Mammary epithelial cell (primary cell): ENCODE measurements at regions not wholly inside any gene's neighbourhood (a gene's known extent, or its start where the extent isn't known, plus 50 kb on each side); places are given as distances from the start of the nearest gene placed in this dataset.

Source experiments
- EZH2 ChIP-seq: IDR thresholded peaks from 2 replicates; pipeline ENCODE4 v1.6.1; 2012; ENCODE audit warnings: low read length, inconsistent platforms, borderline replicate concordance
- TF ChIP-seq, protein P1 (sequence below), 2 donors: IDR thresholded peaks in 1 of 2; conservative IDR thresholded peaks in 1 of 2; 2 replicates each; pipeline ENCODE4 v1.5.1; 2011 to 2012; ENCODE audit warnings: inconsistent platforms in 2 of 2, low read length in 2 of 2, mild to moderate bottlenecking in 2 of 2, control low read depth in 1 of 2, low read depth in 1 of 2; ENCODE audit not compliant: insufficient read depth in 1 of 2; ENCODE audit errors: extremely low read depth in 1 of 2

DNA sequence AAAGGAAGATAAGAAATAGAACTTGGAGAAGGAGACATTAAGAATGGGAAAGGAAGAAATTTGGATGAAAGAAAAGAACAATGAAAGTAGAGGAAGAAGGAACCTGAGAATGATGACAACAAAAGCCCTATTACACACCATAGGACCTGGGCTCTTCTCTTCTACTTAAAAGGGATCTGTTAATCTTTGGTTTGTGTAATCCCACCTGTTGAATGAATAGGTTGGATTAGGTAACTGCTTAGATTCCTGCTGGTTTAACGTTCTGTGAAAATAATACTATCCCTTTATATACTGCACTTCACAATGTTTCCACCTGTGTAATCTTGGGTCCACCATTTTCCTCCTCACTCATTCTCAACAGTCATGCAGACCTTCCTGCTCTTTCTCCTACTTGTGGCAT, 157.8 kb upstream of the ATP10B start:
- TF ChIP-seq, protein P1, sequence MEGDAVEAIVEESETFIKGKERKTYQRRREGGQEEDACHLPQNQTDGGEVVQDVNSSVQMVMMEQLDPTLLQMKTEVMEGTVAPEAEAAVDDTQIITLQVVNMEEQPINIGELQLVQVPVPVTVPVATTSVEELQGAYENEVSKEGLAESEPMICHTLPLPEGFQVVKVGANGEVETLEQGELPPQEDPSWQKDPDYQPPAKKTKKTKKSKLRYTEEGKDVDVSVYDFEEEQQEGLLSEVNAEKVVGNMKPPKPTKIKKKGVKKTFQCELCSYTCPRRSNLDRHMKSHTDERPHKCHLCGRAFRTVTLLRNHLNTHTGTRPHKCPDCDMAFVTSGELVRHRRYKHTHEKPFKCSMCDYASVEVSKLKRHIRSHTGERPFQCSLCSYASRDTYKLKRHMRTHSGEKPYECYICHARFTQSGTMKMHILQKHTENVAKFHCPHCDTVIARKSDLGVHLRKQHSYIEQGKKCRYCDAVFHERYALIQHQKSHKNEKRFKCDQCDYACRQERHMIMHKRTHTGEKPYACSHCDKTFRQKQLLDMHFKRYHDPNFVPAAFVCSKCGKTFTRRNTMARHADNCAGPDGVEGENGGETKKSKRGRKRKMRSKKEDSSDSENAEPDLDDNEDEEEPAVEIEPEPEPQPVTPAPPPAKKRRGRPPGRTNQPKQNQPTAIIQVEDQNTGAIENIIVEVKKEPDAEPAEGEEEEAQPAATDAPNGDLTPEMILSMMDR (conservative IDR thresholded peaks at IDR 0.05 in 1 of 2, IDR thresholded peaks at IDR 0.05 in 1 of 2; ENCODE audit: extremely low read depth in 1 of 2, insufficient read depth in 1 of 2, low read depth in 1 of 2, low read length in 2 of 2): no peak
- TF ChIP-seq EZH2: no peak
